B cell (primary cell): ENCODE measurements at regions not wholly inside any gene's neighbourhood (a gene's known extent, or its start where the extent isn't known, plus 50 kb on each side); places are given as distances from the start of the nearest gene placed in this dataset.
"Not testable (repeated sequence)": the region's sequence is repeated elsewhere in the genome, so short reads cannot be mapped to it uniquely, and the experiment has no call there.

Experiments
- ATAC-seq: fragments of 200-7000 bp; cut with Tn5 transposase; one replicate; pipeline ENCODE4 v1.10.0; 2021; ENCODE audit warnings: low read depth, mild to moderate bottlenecking, moderate number of reproducible peaks, moderate library complexity
- CTCF ChIA-PET: fragments of 350-600 bp; sonication (Branson Sonifier 250); formaldehyde crosslinking; loops from one replicate; lab custom pipeline; 2021; ENCODE audit warnings: antibody characterized with exemption, inconsistent platforms; lab: Charles Lee
- POLR2A ChIA-PET: fragments of 350-600 bp; sonication (Branson Sonifier 250); formaldehyde crosslinking; loops from one replicate; lab custom pipeline; 2021; ENCODE audit warnings: antibody characterized with exemption; lab: Charles Lee
- DNase-seq: peaks from one replicate; pipeline ENCODE4 v3.0.0; 2013
- H2AFZ ChIP-seq: 2 replicates; pipeline ENCODE4 v1.6.1; 2012; ENCODE audit warnings: mild to moderate bottlenecking, low read depth, low read length; ENCODE audit not compliant: insufficient read depth, poor library complexity, severe bottlenecking
- H3K27ac ChIP-seq, 2 donors: 1 replicate in 1 of 2; 2 replicates in 1 of 2; pipeline ENCODE4 v1.5.1; 2012 to 2013; ENCODE audit warnings: low read length in 2 of 2, mild to moderate bottlenecking in 2 of 2, moderate library complexity in 1 of 2
- H3K27me3 ChIP-seq, 4 experiments: fragments of 200-600 bp in 1 of 4; sonication (generic) in 1 of 4; replicated peaks in 1 of 4; 1 replicate in 2 of 4; 2 replicates in 2 of 4; pipeline versions ENCODE4 v1.6.1 to v1.7.0; 2013 to 2016; ENCODE audit warnings: low read length in 3 of 4, mild to moderate bottlenecking in 2 of 4, mixed read lengths in 1 of 4, moderate library complexity in 1 of 4; ENCODE audit not compliant: insufficient read depth in 4 of 4, control insufficient read depth in 3 of 4; ENCODE audit errors: control extremely low read depth in 1 of 4
- H3K36me3 ChIP-seq, 2 experiments: replicated peaks in 1 of 2; 1 replicate in 1 of 2; 2 replicates in 1 of 2; pipeline versions ENCODE4 v1.6.1 to v1.7.1; 2013; ENCODE audit warnings: low read length in 1 of 2; ENCODE audit not compliant: insufficient read depth in 2 of 2, control insufficient read depth in 1 of 2; ENCODE audit errors: control extremely low read depth in 1 of 2, extremely low read depth in 1 of 2
- H3K4me1 ChIP-seq, 2 donors: fragments of 200-600 bp in 1 of 2; sonication (generic) in 1 of 2; 1 replicate in 1 of 2; 2 replicates in 1 of 2; pipeline versions ENCODE4 v1.5.1 to v1.6.1; 2013 to 2017; ENCODE audit warnings: low read length in 2 of 2; ENCODE audit not compliant: control insufficient read depth in 2 of 2, insufficient read depth in 2 of 2
- H3K4me2 ChIP-seq: replicated peaks from 2 replicates; pipeline ENCODE3; 2012; ENCODE audit warnings: mild to moderate bottlenecking, low read depth, low read length; ENCODE audit not compliant: poor library complexity, severe bottlenecking
- H3K4me3 ChIP-seq, 5 experiments: fragments of 200-600 bp in 1 of 5; sonication (generic) in 1 of 5; 1 replicate in 3 of 5; 2 replicates in 2 of 5; pipeline versions ENCODE4 v1.5.1 to v1.7.0; 2011 to 2016; ENCODE audit warnings: low read length in 4 of 5, mild to moderate bottlenecking in 4 of 5, low read depth in 2 of 5, control low read depth in 1 of 5, moderate library complexity in 1 of 5; ENCODE audit not compliant: insufficient read depth in 1 of 5; ENCODE audit errors: control extremely low read depth in 1 of 5, extremely low read depth in 1 of 5
- H3K79me2 ChIP-seq: fragments of 200-600 bp; sonication (generic); one replicate; pipeline ENCODE4 v1.6.0; 2016; ENCODE audit warnings: low read length; ENCODE audit not compliant: control insufficient read depth, insufficient read depth
- H3K9ac ChIP-seq: fragments of 200-600 bp; sonication (generic); 2 replicates; pipeline ENCODE4 v1.6.1; 2017; ENCODE audit warnings: mild to moderate bottlenecking, low read length, moderate library complexity
- H3K9me3 ChIP-seq, 3 donors: one replicate each; pipeline versions ENCODE4 v1.6.1 to v1.7.1; 2013; ENCODE audit warnings: low read length in 2 of 3; ENCODE audit not compliant: control insufficient read depth in 2 of 3, insufficient read depth in 1 of 3; ENCODE audit errors: control extremely low read depth in 1 of 3
- H4K20me1 ChIP-seq: 2 replicates; pipeline ENCODE4 v1.6.0; 2012; ENCODE audit warnings: mild to moderate bottlenecking, low read length; ENCODE audit not compliant: insufficient read depth, control insufficient read depth, poor library complexity, severe bottlenecking
- H3K27ac Mint-ChIP-seq: one replicate; pipeline ENCODE4 v1.8.0; 2021; ENCODE audit warnings: mixed read lengths
- H3K27me3 Mint-ChIP-seq: one replicate; pipeline ENCODE4 v1.8.0; 2021; ENCODE audit warnings: mixed read lengths
- H3K4me1 Mint-ChIP-seq: one replicate; pipeline ENCODE4 v1.8.0; 2021; ENCODE audit warnings: mixed read lengths
- H3K4me3 Mint-ChIP-seq: one replicate; pipeline ENCODE4 v1.8.0; 2021; ENCODE audit warnings: mixed read lengths
- H3K9me3 Mint-ChIP-seq: one replicate; pipeline ENCODE4 v1.8.0; 2022; ENCODE audit warnings: mixed read lengths; ENCODE audit not compliant: insufficient read depth
- CTCF ChIP-seq: fragments of 200-600 bp; IDR thresholded peaks from one replicate; pipeline ENCODE4 v1.8.0; 2022; ENCODE audit warnings: antibody characterized with exemption, mild to moderate bottlenecking
- EZH2 ChIP-seq: IDR thresholded peaks from 2 replicates; pipeline ENCODE4 v1.6.1; 2012; ENCODE audit warnings: borderline replicate concordance, low read depth, mild to moderate bottlenecking, moderate library complexity, low read length; ENCODE audit not compliant: insufficient read depth, poor library complexity, severe bottlenecking
- WGBS: methylation state at CpG from one replicate; pipeline ENCODE4 v1.1.5; 2013; ENCODE audit warnings: missing lambda C conversion rate; ENCODE audit not compliant: insufficient coverage; 5-methylcytosine and 5-hydroxymethylcytosine counted together
- intact Hi-C: fragments of 100-400 bp; cut with micrococcal nuclease; formaldehyde crosslinking; loops from one replicate; pipeline ENCODE4 v1.10.0; 2022

GRCh38 chr13:72617951-72618350 lies 109.5 kb downstream of the MZT1 start:
- Histone ChIP-seq H3K4me2 (no peak overlapping the region), H3K27me3 (no peaks in the 10 kb centered on the region), H3K79me2 (no peaks in the 10 kb centered on the region), H3K9ac (no peak overlapping the region), H3K4me1 (no peaks in the 10 kb centered on the region), H3K4me3 (no peak overlapping the region), H3K27ac (no peak overlapping the region), H3K9me3 (no peaks in the 10 kb centered on the region), H4K20me1 (no peaks in the 10 kb centered on the region), H3K36me3 (no peaks in the 10 kb centered on the region), H2AFZ (no peak overlapping the region)
- no peaks in the 10 kb centered on the region for H3K9me3 Mint-ChIP-seq
- intact Hi-C loops: no loop called here
- H3K27me3 Mint-ChIP-seq: no peaks in the 10 kb centered on the region
- ChIA-PET POLR2A (no interaction called here), CTCF (no interaction called here)
- WGBS: no CpG with 5 or more reads among the region's 1 CpG
- H3K4me1 Mint-ChIP-seq: no peaks in the 10 kb centered on the region
- no peak for TF ChIP-seq CTCF
- TF ChIP-seq EZH2: no peak
- H3K27ac Mint-ChIP-seq: no peak overlapping the region
- H3K4me3 Mint-ChIP-seq: no peak overlapping the region
- DNase-seq (no peak), ATAC-seq (no peak)

- Mint-ChIP-seq H3K9me3 (no peaks in the 10 kb centered on the region), H3K4me1 (no peaks in the 10 kb centered on the region), H3K27ac (no peak overlapping the region), H3K4me3 (no peak overlapping the region), H3K27me3 (no peaks in the 10 kb centered on the region)
- Histone ChIP-seq H3K4me1 (no peaks in the 10 kb centered on the region), H3K4me2 (no peak overlapping the region), H3K27me3 (no peaks in the 10 kb centered on the region), H2AFZ (no peak overlapping the region), H3K9me3 (no peaks in the 10 kb centered on the region), H3K36me3 (no peaks in the 10 kb centered on the region), H4K20me1 (no peaks in the 10 kb centered on the region), H3K27ac (no peak overlapping the region), H3K79me2 (no peaks in the 10 kb centered on the region), H3K4me3 (no peak overlapping the region), H3K9ac (no peak overlapping the region)
- CTCF ChIA-PET: no interaction called here
- whole genome bisulfite sequencing: no CpG with 5 or more reads among the region's 2 CpGs
- intact Hi-C loops: no loop called here
- TF ChIP-seq CTCF (no peak), EZH2 (no peak)
- no peak for DNase-seq
- ATAC-seq: no peak
- POLR2A ChIA-PET: no interaction called here
Measured at GRCh38 chr13:72617186-72617585, 110.2 kb downstream of the MZT1 start.

GRCh38 chr13:72610251-72610891 lies 117.1 kb downstream of the MZT1 start:
- H3K4me1 Mint-ChIP-seq, H3K36me3 ChIP-seq, H3K9ac ChIP-seq, H4K20me1 ChIP-seq, CTCF ChIA-PET, intact Hi-C loops, H3K79me2 ChIP-seq, ATAC-seq, H3K27me3 Mint-ChIP-seq, DNase-seq, H3K4me1 ChIP-seq, H3K9me3 Mint-ChIP-seq, POLR2A ChIA-PET, H3K4me3 Mint-ChIP-seq, H3K27ac Mint-ChIP-seq, H3K9me3 ChIP-seq, H3K27me3 ChIP-seq, H3K4me2 ChIP-seq, H2AFZ ChIP-seq, H3K4me3 ChIP-seq, H3K27ac ChIP-seq: not testable (repeated sequence)
- 98% methylated on average over 19 of the region's 29 CpGs for WGBS
